AG09309 (cell line): ENCODE measurements at regions not wholly inside any gene's neighbourhood (a gene's known extent, or its start where the extent isn't known, plus 50 kb on each side); places are given as distances from the start of the nearest gene placed in this dataset.

Experiments
- DNase-seq: peaks from one replicate; pipeline ENCODE4 v3.0.0-alpha.2; 2010; ENCODE audit warnings: low read depth
- H3K4me3 ChIP-seq: 2 replicates; pipeline ENCODE4 v1.5.1; 2011; ENCODE audit warnings: mild to moderate bottlenecking, low read depth, low read length, moderate library complexity; ENCODE audit not compliant: control insufficient read depth
- TF ChIP-seq, protein P1 (sequence below): IDR thresholded peaks from 2 replicates; pipeline ENCODE4 v1.5.1; 2011; ENCODE audit warnings: mild to moderate bottlenecking, low read depth, low read length, inconsistent platforms; ENCODE audit not compliant: insufficient read depth, control insufficient read depth; ENCODE audit errors: missing control alignments

DNA sequence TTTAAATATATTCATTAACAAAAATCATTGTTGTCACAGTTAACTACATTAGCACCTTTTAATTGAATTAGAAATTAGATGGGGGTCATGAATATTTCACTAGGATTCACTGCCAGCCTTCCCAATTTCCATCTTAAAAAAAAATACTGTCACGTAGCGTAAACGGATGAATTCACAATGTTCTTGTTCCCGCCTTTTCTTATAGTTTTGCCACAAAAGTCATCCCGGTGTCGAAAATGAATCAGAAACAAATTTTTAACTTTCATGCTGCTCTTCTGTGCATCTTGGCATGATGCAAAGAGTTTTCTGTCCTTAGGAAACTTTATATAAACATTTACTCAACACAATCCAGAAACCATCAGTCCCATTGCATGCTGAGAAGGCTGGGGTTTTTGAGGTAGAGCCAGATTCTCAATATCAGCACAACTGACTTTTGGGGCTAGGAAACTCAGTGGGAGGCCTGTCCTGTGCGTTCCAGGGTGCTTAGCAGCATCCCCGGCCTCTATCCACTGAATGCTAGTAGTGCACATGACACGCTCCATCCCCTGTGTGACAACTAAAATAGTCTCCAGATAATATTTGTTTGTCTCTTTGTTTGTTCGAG, 252.9 kb upstream of the XYLT1 start:
- H3K4me3 ChIP-seq, result no peak overlapping the region
- TF ChIP-seq, protein P1, sequence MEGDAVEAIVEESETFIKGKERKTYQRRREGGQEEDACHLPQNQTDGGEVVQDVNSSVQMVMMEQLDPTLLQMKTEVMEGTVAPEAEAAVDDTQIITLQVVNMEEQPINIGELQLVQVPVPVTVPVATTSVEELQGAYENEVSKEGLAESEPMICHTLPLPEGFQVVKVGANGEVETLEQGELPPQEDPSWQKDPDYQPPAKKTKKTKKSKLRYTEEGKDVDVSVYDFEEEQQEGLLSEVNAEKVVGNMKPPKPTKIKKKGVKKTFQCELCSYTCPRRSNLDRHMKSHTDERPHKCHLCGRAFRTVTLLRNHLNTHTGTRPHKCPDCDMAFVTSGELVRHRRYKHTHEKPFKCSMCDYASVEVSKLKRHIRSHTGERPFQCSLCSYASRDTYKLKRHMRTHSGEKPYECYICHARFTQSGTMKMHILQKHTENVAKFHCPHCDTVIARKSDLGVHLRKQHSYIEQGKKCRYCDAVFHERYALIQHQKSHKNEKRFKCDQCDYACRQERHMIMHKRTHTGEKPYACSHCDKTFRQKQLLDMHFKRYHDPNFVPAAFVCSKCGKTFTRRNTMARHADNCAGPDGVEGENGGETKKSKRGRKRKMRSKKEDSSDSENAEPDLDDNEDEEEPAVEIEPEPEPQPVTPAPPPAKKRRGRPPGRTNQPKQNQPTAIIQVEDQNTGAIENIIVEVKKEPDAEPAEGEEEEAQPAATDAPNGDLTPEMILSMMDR, result no peak
- DNase-seq, result no peak

DNA sequence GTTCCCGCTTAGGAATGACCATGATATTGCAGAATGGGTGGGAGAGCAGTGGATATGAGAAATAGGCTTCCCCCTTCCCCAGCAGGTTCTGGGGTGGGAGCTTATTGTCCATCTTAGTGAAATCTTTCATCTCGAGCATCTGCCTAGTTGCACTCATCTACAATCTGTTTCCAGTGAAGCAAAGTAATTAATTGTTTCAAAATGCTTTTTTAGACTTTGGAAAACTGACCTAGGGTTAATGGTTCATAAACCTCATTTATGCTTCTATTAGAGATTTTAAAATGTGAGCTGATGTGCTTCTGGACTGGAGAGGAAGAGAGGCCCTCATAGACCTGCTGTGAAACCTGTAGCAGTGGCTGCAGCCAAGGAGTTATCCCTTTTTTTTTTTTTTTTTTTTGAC, 247.7 kb upstream of the XYLT1 start:
- no peak overlapping the region for H3K4me3 ChIP-seq
- no peak for DNase-seq
- TF ChIP-seq, protein P1, result no peak

DNA sequence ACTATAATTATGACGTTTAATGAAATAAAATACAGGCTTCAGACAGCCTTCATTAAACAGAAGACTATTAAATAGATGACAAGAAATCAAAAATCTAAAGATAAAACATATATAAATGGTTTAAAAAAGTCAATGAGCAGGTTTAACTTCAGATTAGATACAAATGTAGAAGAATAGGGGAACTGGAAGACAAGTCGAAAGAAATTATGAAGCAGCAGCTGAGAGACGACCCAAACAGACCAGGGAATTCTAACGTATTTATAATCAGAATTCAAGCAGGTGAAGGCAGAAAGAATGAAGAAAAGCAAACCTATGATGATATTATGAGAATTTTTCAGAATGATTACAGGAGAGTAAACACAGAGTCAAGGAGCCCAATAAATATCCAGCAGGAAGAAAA, 235.1 kb upstream of the XYLT1 start:
- DNase-seq, result no peak
- TF ChIP-seq, protein P1, result no peak
- no peak overlapping the region for H3K4me3 ChIP-seq

DNA sequence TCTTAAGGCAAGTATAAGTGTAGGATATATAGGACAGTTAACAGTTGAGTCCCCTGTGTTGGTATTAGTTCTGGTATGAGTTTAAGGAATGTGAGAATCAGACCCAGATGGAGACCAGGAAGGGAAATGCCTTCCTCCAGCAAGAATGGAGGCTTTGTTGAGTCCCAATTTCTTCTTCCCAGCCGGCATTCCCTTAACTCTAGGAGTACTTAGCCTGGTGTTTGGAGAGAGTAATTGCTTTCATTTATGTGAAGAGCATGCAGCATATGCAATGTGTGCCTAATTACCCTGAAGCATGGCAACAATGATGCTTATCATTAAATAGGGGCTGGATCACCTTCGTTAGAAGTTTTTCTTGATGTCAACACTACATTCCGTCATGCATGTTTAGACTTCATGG, 225.9 kb upstream of the XYLT1 start:
- no peak for DNase-seq
- TF ChIP-seq, protein P1, result no peak
- H3K4me3 ChIP-seq, result no peak overlapping the region

DNA sequence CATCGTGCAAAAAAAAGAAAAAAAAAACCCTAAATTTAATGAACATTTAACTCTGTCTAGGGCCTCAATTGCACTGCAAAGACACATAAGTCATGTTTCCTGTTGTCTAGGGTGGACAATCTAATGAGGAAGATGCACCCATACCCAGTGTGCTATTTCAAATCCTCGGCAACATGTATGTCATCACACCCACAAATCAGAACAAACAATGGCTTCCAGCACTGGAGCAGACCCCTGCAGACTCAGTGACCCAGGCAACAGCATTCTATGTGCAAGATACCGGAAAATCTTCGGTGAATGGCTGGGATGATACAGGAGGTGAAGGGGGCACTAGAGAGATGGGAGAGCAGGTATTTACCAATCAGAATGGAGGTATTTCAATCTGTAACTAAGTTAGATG, 221.7 kb upstream of the XYLT1 start:
- DNase-seq, result no peak
- H3K4me3 ChIP-seq, result no peak overlapping the region
- TF ChIP-seq, protein P1, result no peak

DNA sequence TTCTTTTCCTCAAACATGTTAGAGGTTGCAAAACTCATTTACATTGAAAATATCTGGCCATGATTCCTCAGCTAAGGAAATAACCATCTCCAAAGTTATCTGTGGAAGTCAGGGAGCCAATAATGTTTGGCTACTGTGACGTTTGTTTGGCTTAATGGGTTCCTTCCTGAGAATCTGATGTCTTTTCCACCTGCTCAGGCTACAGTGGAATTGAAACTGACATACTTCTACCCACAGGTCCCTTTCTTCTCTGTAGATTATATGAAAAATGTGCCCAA, 221.1 kb upstream of the XYLT1 start:
- no peak for DNase-seq
- H3K4me3 ChIP-seq, result no peak overlapping the region
- TF ChIP-seq, protein P1, result no peak
